Fibroblast of lung (primary cell): ENCODE measurements at regions not wholly inside any gene's neighbourhood (a gene's known extent, or its start where the extent isn't known, plus 50 kb on each side); places are given as distances from the start of the nearest gene placed in this dataset.
A peak's percentile ranks its signal among the peaks of the same experiment; 100 is the strongest.

Source experiments
- DNase-seq, 2 donors: peaks; one replicate each; pipeline versions ENCODE4 v3.0.0 to v3.0.0-alpha.2; 2010; ENCODE audit warnings: low read depth in 2 of 2
- H2AFZ ChIP-seq: 2 replicates; pipeline ENCODE4 v1.5.1; 2012; ENCODE audit warnings: low read length, control low read depth, inconsistent platforms
- H3K27ac ChIP-seq: 2 replicates; pipeline ENCODE4 v1.5.1; 2011; ENCODE audit warnings: low read length, control low read depth; ENCODE audit not compliant: insufficient read depth
- H3K27me3 ChIP-seq: 2 replicates; pipeline ENCODE4 v1.5.1; 2011; ENCODE audit warnings: mild to moderate bottlenecking, low read length; ENCODE audit not compliant: control insufficient read depth, insufficient read depth
- H3K36me3 ChIP-seq: 2 replicates; pipeline ENCODE4 v1.5.1; 2011; ENCODE audit warnings: low read length; ENCODE audit not compliant: control insufficient read depth, insufficient read depth
- H3K4me1 ChIP-seq: 2 replicates; pipeline ENCODE4 v1.5.1; 2011; ENCODE audit warnings: low read length; ENCODE audit not compliant: control insufficient read depth, insufficient read depth; ENCODE audit errors: extremely low read depth
- H3K4me2 ChIP-seq: 2 replicates; pipeline ENCODE4 v1.5.1; 2011; ENCODE audit warnings: low read length, control low read depth; ENCODE audit not compliant: insufficient read depth; ENCODE audit errors: extremely low read depth
- H3K4me3 ChIP-seq, 4 experiments: fragments of 200-600 bp in 1 of 4; sonication (generic) in 1 of 4; replicated peaks in 1 of 4; 2 replicates each; pipeline ENCODE4 v1.5.1; 2011 to 2016; ENCODE audit warnings: low read length in 4 of 4, low read depth in 3 of 4, mild to moderate bottlenecking in 3 of 4, control low read depth in 2 of 4, inconsistent platforms in 1 of 4, mixed read lengths in 1 of 4; ENCODE audit not compliant: insufficient read depth in 1 of 4; ENCODE audit errors: control extremely low read depth in 1 of 4
- H3K79me2 ChIP-seq: 2 replicates; pipeline ENCODE4 v1.5.1; 2012; ENCODE audit warnings: mild to moderate bottlenecking, low read length, inconsistent platforms; ENCODE audit not compliant: control insufficient read depth, insufficient read depth
- H3K9ac ChIP-seq: 2 replicates; pipeline ENCODE4 v1.5.1; 2011; ENCODE audit warnings: mild to moderate bottlenecking, low read length, control low read depth; ENCODE audit not compliant: insufficient read depth
- H3K9me3 ChIP-seq: 2 replicates; pipeline ENCODE4 v1.5.1; 2012; ENCODE audit warnings: low read depth, low read length; ENCODE audit not compliant: control insufficient read depth, insufficient read depth
- H4K20me1 ChIP-seq: 2 replicates; pipeline ENCODE4 v1.5.1; 2011; ENCODE audit warnings: low read length; ENCODE audit not compliant: control insufficient read depth, insufficient read depth; ENCODE audit errors: extremely low read depth
- CTCF ChIP-seq, 2 donors: IDR thresholded peaks in 1 of 2; conservative IDR thresholded peaks in 1 of 2; 1 replicate in 1 of 2; 2 replicates in 1 of 2; pipeline ENCODE4 v1.5.1; 2011 to 2012; ENCODE audit warnings: low read length in 2 of 2, control low read depth in 1 of 2, inconsistent platforms in 1 of 2, low read depth in 1 of 2, mild to moderate bottlenecking in 1 of 2
- EZH2 ChIP-seq: IDR thresholded peaks from 2 replicates; pipeline ENCODE4 v1.5.1; 2012; ENCODE audit warnings: low read length, control low read depth, mild to moderate bottlenecking; ENCODE audit errors: missing control alignments

- H3K4me2 ChIP-seq = no peak overlapping the region
- H3K4me1 ChIP-seq = no peaks in the 10 kb centered on the region
- no peaks in the 10 kb centered on the region for H3K79me2 ChIP-seq
- H3K27ac ChIP-seq = no peak overlapping the region
- no peak overlapping the region for H3K9ac ChIP-seq
- peak; percentile 22 to 41 for DNase-seq
- no peaks in the 10 kb centered on the region for H4K20me1 ChIP-seq
- TF ChIP-seq EZH2 = no peak
- TF ChIP-seq CTCF (conservative IDR thresholded peaks at IDR 0.05 in 1 of 2, IDR thresholded peaks at IDR 0.05 in 1 of 2; ENCODE audit: low read depth in 1 of 2, low read length in 2 of 2) = no peak
- H3K4me3 ChIP-seq = no peak overlapping the region
- H2AFZ ChIP-seq = no peak overlapping the region
- no peaks in the 10 kb centered on the region for H3K36me3 ChIP-seq
- H3K9me3 ChIP-seq = no peaks in the 10 kb centered on the region
- H3K27me3 ChIP-seq = no peaks in the 10 kb centered on the region
Measured at GRCh38 chr6:6881438-6882225, 226.1 kb upstream of the RREB1 start.

- DNase-seq = no peak
- no peaks in the 10 kb centered on the region for H4K20me1 ChIP-seq
- no peak overlapping the region for H3K4me3 ChIP-seq
- H3K4me2 ChIP-seq = no peak overlapping the region
- no peaks in the 10 kb centered on the region for H3K79me2 ChIP-seq
- no peaks in the 10 kb centered on the region for H3K4me1 ChIP-seq
- H3K36me3 ChIP-seq = no peaks in the 10 kb centered on the region
- no peaks in the 10 kb centered on the region for H3K27me3 ChIP-seq
- H2AFZ ChIP-seq = no peak overlapping the region
- H3K27ac ChIP-seq = no peak overlapping the region
- H3K9me3 ChIP-seq = no peaks in the 10 kb centered on the region
- TF ChIP-seq CTCF (conservative IDR thresholded peaks at IDR 0.05 in 1 of 2, IDR thresholded peaks at IDR 0.05 in 1 of 2; ENCODE audit: low read depth in 1 of 2, low read length in 2 of 2) (no peak), EZH2 (no peak)
- no peak overlapping the region for H3K9ac ChIP-seq
Measured at GRCh38 chr6:6882592-6882991, 225.2 kb upstream of the RREB1 start.

- no peak overlapping the region for H3K27ac ChIP-seq
- H3K9me3 ChIP-seq = no peaks in the 10 kb centered on the region
- TF ChIP-seq EZH2 = no peak
- no peak for TF ChIP-seq CTCF (conservative IDR thresholded peaks at IDR 0.05 in 1 of 2, IDR thresholded peaks at IDR 0.05 in 1 of 2; ENCODE audit: low read depth in 1 of 2, low read length in 2 of 2)
- H3K4me3 ChIP-seq = no peak overlapping the region
- no peak for DNase-seq
- no peaks in the 10 kb centered on the region for H3K79me2 ChIP-seq
- no peaks in the 10 kb centered on the region for H3K27me3 ChIP-seq
- no peak overlapping the region for H2AFZ ChIP-seq
- H3K4me2 ChIP-seq = no peak overlapping the region
- H3K9ac ChIP-seq = no peak overlapping the region
- no peaks in the 10 kb centered on the region for H4K20me1 ChIP-seq
- no peaks in the 10 kb centered on the region for H3K4me1 ChIP-seq
- no peaks in the 10 kb centered on the region for H3K36me3 ChIP-seq
Measured at GRCh38 chr6:6883011-6883410, 224.8 kb upstream of the RREB1 start.
